Stimulated activated CD8-positive, alpha-beta memory T cell treated with anti-CD3 and anti-CD28 coated beads, Interleukin-7, amount 100 ng/mL, for 48 hours (primary cell): ENCODE measurements at regions not wholly inside any gene's neighbourhood (a gene's known extent, or its start where the extent isn't known, plus 50 kb on each side); places are given as distances from the start of the nearest gene placed in this dataset.

Experiments
- DNase-seq, 2 donors: peaks; one replicate each; pipeline ENCODE4 v3.0.0-alpha.2; 2020; ENCODE audit warnings: low read depth in 1 of 2; ENCODE audit errors: extremely low read depth in 1 of 2

- DNase-seq, result no peak
Observed at GRCh38 chr13:63972328-63972727, 2556.7 kb upstream of the PCDH20 start.

GRCh38 chr13:63954683-63955082 is 2539.0 kb upstream of the PCDH20 start:
- DNase-seq, result no peak

GRCh38 chr13:63948045-63948444 is 2532.4 kb upstream of the PCDH20 start:
- DNase-seq, result no peak

GRCh38 chr13:63944911-63945310 is 2529.3 kb upstream of the PCDH20 start:
- no peak for DNase-seq

- DNase-seq, result no peak
Observed at GRCh38 chr13:63942372-63942771, 2526.7 kb upstream of the PCDH20 start.

- no peak for DNase-seq
Observed at GRCh38 chr13:63938851-63939250, 2523.2 kb upstream of the PCDH20 start.

GRCh38 chr13:63910511-63910910 is 2494.9 kb upstream of the PCDH20 start:
- DNase-seq, result no peak

- no peak for DNase-seq
Observed at GRCh38 chr13:63909726-63910375, 2494.2 kb upstream of the PCDH20 start.

GRCh38 chr13:63902141-63902540 is 2486.5 kb upstream of the PCDH20 start:
- DNase-seq, result no peak

- DNase-seq, result no peak
Observed at GRCh38 chr13:63901630-63902029, 2486.0 kb upstream of the PCDH20 start.

- no peak for DNase-seq
Observed at GRCh38 chr13:63900406-63900805, 2484.8 kb upstream of the PCDH20 start.

GRCh38 chr13:63896321-63896720 is 2480.7 kb upstream of the PCDH20 start:
- DNase-seq, result no peak

- no peak for DNase-seq
Observed at GRCh38 chr13:63882052-63882451, 2466.4 kb upstream of the PCDH20 start.

- DNase-seq, result no peak
Observed at GRCh38 chr13:63880705-63881104, 2465.1 kb upstream of the PCDH20 start.

- DNase-seq, result no peak
Observed at GRCh38 chr13:63873936-63874335, 2458.3 kb upstream of the PCDH20 start.

- no peak for DNase-seq
Observed at GRCh38 chr13:63864171-63864902, 2448.7 kb upstream of the PCDH20 start.

GRCh38 chr13:63855457-63856118 is 2439.9 kb upstream of the PCDH20 start:
- DNase-seq, result no peak

GRCh38 chr13:63853816-63854215 is 2438.2 kb upstream of the PCDH20 start:
- DNase-seq, result no peak

- DNase-seq, result no peak
Observed at GRCh38 chr13:63851526-63851925, 2435.9 kb upstream of the PCDH20 start.

- DNase-seq, result no peak
Observed at GRCh38 chr13:63843766-63844699, 2428.4 kb upstream of the PCDH20 start.

GRCh38 chr13:63842102-63842501 is 2426.5 kb upstream of the PCDH20 start:
- no peak for DNase-seq
